Fibroblast of the aortic adventitia (primary cell): ENCODE measurements at regions not wholly inside any gene's neighbourhood (a gene's known extent, or its start where the extent isn't known, plus 50 kb on each side); places are given as distances from the start of the nearest gene placed in this dataset.

Experiments used
- DNase-seq: peaks from one replicate; pipeline ENCODE4 v3.0.0-alpha.2; 2010; ENCODE audit warnings: low read depth
- H3K4me3 ChIP-seq: 2 replicates; pipeline ENCODE4 v1.5.1; 2011; ENCODE audit warnings: low read depth, mild to moderate bottlenecking, control low read depth, low read length, moderate library complexity
- TF ChIP-seq, protein P1 (sequence below): IDR thresholded peaks from 2 replicates; pipeline ENCODE4 v1.5.1; 2011; ENCODE audit warnings: mild to moderate bottlenecking, low read length, control low read depth, inconsistent platforms; ENCODE audit not compliant: insufficient read depth

DNA sequence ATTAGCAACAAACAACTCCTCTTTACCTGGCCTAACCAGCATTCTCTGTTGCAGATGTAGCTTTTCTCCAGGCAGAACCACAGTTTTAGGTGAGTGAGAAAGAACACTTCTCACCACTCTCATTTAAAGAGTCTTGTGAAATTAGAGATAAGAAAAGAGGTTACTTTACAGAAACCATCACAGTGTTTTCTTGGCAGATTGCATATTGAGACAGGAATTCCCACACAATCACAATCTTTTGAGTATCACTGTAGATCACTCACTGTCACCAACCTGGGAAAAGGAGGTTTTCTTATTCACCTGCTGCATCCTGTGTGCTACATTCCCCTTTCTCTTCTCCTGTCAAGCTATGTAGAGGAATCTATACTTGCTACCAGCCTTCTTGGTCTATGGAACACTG, 574.6 kb downstream of the SLC4A3 start:
- TF ChIP-seq, protein P1, sequence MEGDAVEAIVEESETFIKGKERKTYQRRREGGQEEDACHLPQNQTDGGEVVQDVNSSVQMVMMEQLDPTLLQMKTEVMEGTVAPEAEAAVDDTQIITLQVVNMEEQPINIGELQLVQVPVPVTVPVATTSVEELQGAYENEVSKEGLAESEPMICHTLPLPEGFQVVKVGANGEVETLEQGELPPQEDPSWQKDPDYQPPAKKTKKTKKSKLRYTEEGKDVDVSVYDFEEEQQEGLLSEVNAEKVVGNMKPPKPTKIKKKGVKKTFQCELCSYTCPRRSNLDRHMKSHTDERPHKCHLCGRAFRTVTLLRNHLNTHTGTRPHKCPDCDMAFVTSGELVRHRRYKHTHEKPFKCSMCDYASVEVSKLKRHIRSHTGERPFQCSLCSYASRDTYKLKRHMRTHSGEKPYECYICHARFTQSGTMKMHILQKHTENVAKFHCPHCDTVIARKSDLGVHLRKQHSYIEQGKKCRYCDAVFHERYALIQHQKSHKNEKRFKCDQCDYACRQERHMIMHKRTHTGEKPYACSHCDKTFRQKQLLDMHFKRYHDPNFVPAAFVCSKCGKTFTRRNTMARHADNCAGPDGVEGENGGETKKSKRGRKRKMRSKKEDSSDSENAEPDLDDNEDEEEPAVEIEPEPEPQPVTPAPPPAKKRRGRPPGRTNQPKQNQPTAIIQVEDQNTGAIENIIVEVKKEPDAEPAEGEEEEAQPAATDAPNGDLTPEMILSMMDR = no peak
- DNase-seq = no peak
- H3K4me3 ChIP-seq = no peak overlapping the region

DNA sequence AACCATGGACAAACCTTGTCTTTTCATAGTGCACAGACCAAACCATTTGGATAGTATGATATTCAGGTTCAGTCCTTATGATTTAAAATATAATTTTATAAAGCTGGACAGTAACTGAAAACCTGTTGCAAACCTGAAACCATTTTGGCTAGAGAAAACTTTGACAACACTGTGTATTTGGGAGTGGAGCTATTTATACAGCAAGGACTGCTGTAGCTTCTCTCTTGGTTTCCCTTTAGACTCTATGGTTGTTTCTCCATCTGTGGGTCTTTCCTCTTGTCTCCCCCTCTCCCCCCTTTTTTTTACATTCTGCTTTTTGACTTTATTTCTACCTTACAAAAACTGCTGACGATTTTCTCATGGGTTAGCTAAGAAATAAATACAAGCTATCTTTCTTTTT, 581.7 kb downstream of the SLC4A3 start:
- no peak overlapping the region for H3K4me3 ChIP-seq
- no peak for DNase-seq
- TF ChIP-seq, protein P1 = no peak

DNA sequence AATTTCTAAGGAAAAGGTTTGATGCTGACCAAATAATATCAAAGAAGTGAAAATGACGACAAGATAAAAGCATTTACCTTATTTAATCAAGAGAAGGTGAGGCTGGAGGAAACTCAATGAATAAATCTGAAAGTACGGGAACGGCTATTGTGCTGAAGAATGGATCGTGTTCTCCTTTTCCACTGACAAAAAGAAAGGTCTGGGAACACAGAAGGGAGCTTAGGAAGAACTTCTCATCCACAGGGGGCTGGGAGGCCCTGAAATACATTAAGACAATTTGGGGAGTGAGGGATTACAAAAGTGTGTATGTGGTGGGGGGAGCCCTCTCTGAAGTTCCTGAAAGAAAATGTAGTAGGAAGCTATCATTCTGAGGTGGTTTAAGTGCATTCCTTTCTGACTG, 582.3 kb downstream of the SLC4A3 start:
- DNase-seq = no peak
- TF ChIP-seq, protein P1 = no peak
- no peak overlapping the region for H3K4me3 ChIP-seq

GRCh38 chr2:220212296-220213080, 585.1 kb downstream of the SLC4A3 start:
- DNase-seq = no peak
- H3K4me3 ChIP-seq = no peak overlapping the region
- TF ChIP-seq, protein P1 = no peak

GRCh38 chr2:220215785-220216184, 588.4 kb downstream of the SLC4A3 start:
- TF ChIP-seq, protein P1 = no peak

DNA sequence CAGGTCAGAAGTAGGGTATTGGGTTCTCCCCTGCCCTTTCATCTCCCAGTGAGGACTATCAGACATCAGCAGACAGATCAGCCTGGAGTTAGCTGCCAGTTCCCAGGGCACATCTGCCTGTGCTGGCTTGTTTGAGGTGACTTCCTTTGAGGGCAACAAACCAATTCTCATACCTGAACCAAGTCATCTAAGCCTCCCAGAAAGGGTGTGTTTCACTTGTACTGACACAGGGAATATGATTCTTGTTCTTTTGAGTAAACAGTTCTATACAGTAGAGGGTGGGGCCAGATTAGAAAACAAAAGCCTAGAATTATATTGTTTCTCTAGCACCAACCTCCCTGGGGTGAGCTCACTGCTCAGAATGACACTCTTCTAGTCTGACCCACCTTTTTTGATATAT, 591.9 kb downstream of the SLC4A3 start:
- TF ChIP-seq, protein P1 = no peak
- no peak overlapping the region for H3K4me3 ChIP-seq
- DNase-seq = no peak

More at GRCh38 chr2:220215785-220216184, 588.4 kb downstream of the SLC4A3 start:
- H3K4me3 ChIP-seq = no peak overlapping the region
- DNase-seq = no peak

GRCh38 chr2:220220009-220220408, 592.6 kb downstream of the SLC4A3 start:
- H3K4me3 ChIP-seq = no peak overlapping the region
- no peak for DNase-seq
- TF ChIP-seq, protein P1 = no peak
